BLaER1 treated with 17β-estradiol and CSF1 and Interleukin-3, amounts not matched to agents 10 nM and 100 nM (cell line): ENCODE measurements at regions not wholly inside any gene's neighbourhood (a gene's known extent, or its start where the extent isn't known, plus 50 kb on each side); places are given as distances from the start of the nearest gene placed in this dataset.

Source experiments
- H3K27ac ChIP-seq, 11 experiments: shearing (Covaris generic); formaldehyde crosslinking; 2 replicates each; pipeline ENCODE4 v1.8.1; 2022
- H3K27me3 ChIP-seq, 11 experiments: shearing (Covaris generic); formaldehyde crosslinking; 2 replicates each; pipeline ENCODE4 v1.8.1; 2022
- H3K36me3 ChIP-seq, 11 experiments: shearing (Covaris generic); formaldehyde crosslinking; 2 replicates each; pipeline ENCODE4 v1.8.1; 2022
- H3K4me1 ChIP-seq, 10 experiments: shearing (Covaris generic); formaldehyde crosslinking; 2 replicates each; pipeline ENCODE4 v1.8.1; 2022
- H3K4me2 ChIP-seq, 11 experiments: shearing (Covaris generic); formaldehyde crosslinking; 2 replicates each; pipeline ENCODE4 v1.8.1; 2022
- H3K4me3 ChIP-seq, 10 experiments: shearing (Covaris generic); formaldehyde crosslinking; 2 replicates each; pipeline ENCODE4 v1.8.1; 2022
- H3K9ac ChIP-seq, 11 experiments: shearing (Covaris generic); formaldehyde crosslinking; 2 replicates each; pipeline ENCODE4 v1.8.1; 2022
- H3K9me3 ChIP-seq, 11 experiments: shearing (Covaris generic); formaldehyde crosslinking; replicated peaks in 1 of 11; 2 replicates each; pipeline ENCODE4 v1.8.1; 2022
- H4K20me1 ChIP-seq, 11 experiments: shearing (Covaris generic); formaldehyde crosslinking; 2 replicates each; pipeline ENCODE4 v1.8.1; 2022
- Cebpa-rat ChIP-seq, 11 experiments: shearing (Covaris generic); IDR thresholded peaks; 2 replicates each; pipeline ENCODE4 v1.8.1; 2022

DNA sequence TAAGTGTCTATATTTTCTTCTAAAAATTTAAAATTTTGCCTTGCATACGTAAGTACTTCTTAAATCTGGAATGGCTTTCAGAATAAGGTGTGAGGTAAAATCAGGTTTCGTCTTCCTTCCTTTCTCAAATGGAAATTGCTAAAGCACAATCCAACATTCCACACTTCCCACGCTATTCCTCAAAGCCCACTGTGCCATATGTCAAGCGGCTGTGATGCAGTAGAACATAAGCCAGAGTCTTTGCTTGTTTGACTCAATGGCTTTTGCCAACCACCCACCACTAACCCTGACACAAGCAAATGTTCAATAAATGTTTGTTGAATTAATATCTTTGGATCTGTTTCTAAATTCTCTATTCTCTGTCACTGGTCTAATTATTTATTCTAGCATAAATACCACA is 1199.7 kb upstream of the TENM3 start:
- no peaks in the 10 kb centered on the region for H3K36me3 ChIP-seq
- no peak overlapping the region for H3K4me3 ChIP-seq
- H4K20me1 ChIP-seq = no peaks in the 10 kb centered on the region
- no peaks in the 10 kb centered on the region for H3K9me3 ChIP-seq
- H3K27me3 ChIP-seq = no peaks in the 10 kb centered on the region
- no peaks in the 10 kb centered on the region for H3K4me1 ChIP-seq
- no peak overlapping the region for H3K4me2 ChIP-seq
- no peak for TF ChIP-seq Cebpa-rat (IDR thresholded peaks at IDR 0.05)
- no peak overlapping the region for H3K27ac ChIP-seq
- no peak overlapping the region for H3K9ac ChIP-seq

GRCh38 chr4:181046809-181047208 is 1196.4 kb upstream of the TENM3 start:
- Histone ChIP-seq H3K4me2 (no peak overlapping the region), H3K9ac (no peak overlapping the region), H3K4me1 (no peaks in the 10 kb centered on the region), H4K20me1 (no peaks in the 10 kb centered on the region), H3K4me3 (no peak overlapping the region), H3K36me3 (no peaks in the 10 kb centered on the region), H3K27me3 (no peaks in the 10 kb centered on the region), H3K27ac (no peak overlapping the region), H3K9me3 (no peaks in the 10 kb centered on the region)
- TF ChIP-seq Cebpa-rat (IDR thresholded peaks at IDR 0.05) = no peak

DNA sequence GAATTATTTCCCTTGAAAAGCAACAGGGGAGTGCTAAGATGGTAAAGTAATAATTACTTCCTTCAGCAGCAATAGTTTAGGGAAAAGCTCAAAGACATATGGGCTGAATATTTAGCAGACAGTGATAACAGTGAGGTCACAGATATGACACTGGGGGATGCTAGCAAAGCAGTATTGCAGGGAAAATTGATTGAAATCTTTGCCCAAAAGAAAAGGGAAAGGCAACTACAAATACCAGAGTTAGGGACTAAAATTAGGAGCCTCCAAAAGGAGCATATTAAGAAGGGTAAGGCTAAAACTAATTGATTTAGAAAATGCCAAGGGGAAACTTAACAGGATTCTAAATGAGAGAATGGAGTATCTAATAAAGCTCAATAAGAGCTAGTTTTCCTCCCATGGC is 1191.3 kb upstream of the TENM3 start:
- Histone ChIP-seq H3K4me2 (no peak overlapping the region), H3K27me3 (no peaks in the 10 kb centered on the region), H3K36me3 (no peaks in the 10 kb centered on the region), H3K27ac (no peak overlapping the region), H3K9me3 (no peaks in the 10 kb centered on the region), H3K4me1 (no peaks in the 10 kb centered on the region), H4K20me1 (no peaks in the 10 kb centered on the region), H3K4me3 (no peak overlapping the region), H3K9ac (no peak overlapping the region)
- no peak for TF ChIP-seq Cebpa-rat (IDR thresholded peaks at IDR 0.05)

DNA sequence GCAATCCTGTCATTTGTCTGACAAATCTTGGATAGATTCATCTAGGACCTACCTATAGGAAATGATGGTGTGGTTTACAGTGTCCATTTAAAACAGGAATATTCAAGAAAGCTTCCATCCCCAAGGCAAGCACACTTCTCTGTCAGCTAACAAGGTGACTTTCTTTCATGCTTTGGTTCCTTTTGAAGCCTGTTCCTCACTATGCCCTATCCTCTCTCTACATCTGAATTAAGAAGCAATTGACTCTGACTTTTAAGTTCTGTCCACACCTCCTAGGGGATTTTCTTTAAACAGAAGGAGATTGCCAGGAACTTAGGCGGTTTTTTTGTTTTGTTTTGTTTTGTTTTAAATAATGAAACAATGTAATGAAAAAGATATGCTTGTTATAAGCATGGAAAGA is 1181.4 kb upstream of the TENM3 start:
- TF ChIP-seq Cebpa-rat (IDR thresholded peaks at IDR 0.05) = no peak
- no peaks in the 10 kb centered on the region for H3K4me1 ChIP-seq
- H4K20me1 ChIP-seq = no peaks in the 10 kb centered on the region
- H3K4me3 ChIP-seq = no peak overlapping the region
- no peak overlapping the region for H3K27ac ChIP-seq
- H3K27me3 ChIP-seq = no peaks in the 10 kb centered on the region
- H3K4me2 ChIP-seq = no peak overlapping the region
- no peaks in the 10 kb centered on the region for H3K36me3 ChIP-seq
- no peaks in the 10 kb centered on the region for H3K9me3 ChIP-seq
- no peak overlapping the region for H3K9ac ChIP-seq

DNA sequence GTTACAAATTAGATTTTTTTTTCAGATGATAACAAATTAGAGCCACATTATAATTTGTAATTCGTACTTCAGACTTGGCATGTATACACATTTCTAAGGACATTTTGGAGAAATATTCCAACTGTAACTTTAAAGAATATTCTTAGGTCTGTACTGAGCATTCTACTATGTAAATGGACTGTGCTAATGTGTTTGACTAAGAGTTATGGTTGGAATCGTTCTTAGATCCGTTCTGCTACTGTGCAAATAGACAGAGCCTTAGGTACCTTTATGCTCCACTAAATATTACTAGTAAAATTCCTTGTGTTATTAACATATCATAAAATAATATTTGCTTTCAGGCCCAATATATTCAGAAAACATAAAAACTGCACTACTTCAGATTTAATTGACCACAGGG is 1180.0 kb upstream of the TENM3 start:
- no peak overlapping the region for H3K4me3 ChIP-seq
- TF ChIP-seq Cebpa-rat (IDR thresholded peaks at IDR 0.05) = no peak
- H3K4me1 ChIP-seq = no peaks in the 10 kb centered on the region
- H3K9me3 ChIP-seq = no peaks in the 10 kb centered on the region
- H4K20me1 ChIP-seq = no peaks in the 10 kb centered on the region
- H3K36me3 ChIP-seq = no peaks in the 10 kb centered on the region
- no peak overlapping the region for H3K27ac ChIP-seq
- H3K9ac ChIP-seq = no peak overlapping the region
- no peaks in the 10 kb centered on the region for H3K27me3 ChIP-seq
- no peak overlapping the region for H3K4me2 ChIP-seq

DNA sequence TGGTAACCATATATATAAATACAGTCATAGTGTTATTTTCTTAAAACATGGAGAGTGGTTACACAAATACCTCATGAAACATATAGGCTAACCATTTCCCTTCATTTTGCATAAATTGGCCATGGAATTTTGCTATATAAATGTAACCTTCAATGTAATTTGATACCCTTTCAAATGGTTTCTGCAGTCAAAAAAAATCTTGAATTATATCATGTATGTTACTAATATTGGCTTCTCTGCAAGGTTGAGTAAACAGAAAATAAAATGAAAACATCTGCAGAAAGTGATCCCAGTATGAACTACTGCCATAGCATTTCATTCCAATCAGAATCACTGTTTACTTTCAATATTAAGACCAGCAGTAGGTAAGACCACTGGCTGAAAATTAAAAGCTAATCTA is 1165.9 kb upstream of the TENM3 start:
- Histone ChIP-seq H3K27me3 (no peaks in the 10 kb centered on the region), H3K27ac (no peak overlapping the region), H3K4me2 (no peak overlapping the region), H3K9ac (no peak overlapping the region), H4K20me1 (no peaks in the 10 kb centered on the region), H3K4me1 (no peaks in the 10 kb centered on the region), H3K36me3 (no peaks in the 10 kb centered on the region), H3K4me3 (no peak overlapping the region), H3K9me3 (peaks cover 0 to 9% (median 5%) of the 10 kb centered on the region in 11 experiments; a peak in 5 of 22 replicates)
- TF ChIP-seq Cebpa-rat (IDR thresholded peaks at IDR 0.05) = no peak

DNA sequence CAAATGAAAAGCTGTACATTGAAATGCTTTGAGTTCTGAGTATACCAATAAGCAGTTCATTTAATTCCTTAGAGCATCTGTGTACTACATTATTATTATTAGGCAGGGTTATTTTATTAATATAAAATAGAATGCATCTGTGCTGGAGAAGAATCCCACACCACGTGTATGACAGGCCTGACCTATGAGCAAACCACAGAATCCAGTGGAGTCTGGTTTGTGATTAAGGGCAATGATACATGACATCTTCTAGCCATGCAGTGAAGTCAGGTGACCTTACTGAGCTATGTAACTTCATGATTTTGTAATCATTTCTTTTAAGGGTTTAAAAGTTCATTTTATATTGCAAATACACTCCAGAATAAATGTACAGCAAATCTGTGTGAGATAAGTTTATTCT is 1165.0 kb upstream of the TENM3 start:
- H3K4me1 ChIP-seq = no peaks in the 10 kb centered on the region
- H3K36me3 ChIP-seq = no peaks in the 10 kb centered on the region
- H3K4me2 ChIP-seq = no peak overlapping the region
- H4K20me1 ChIP-seq = no peaks in the 10 kb centered on the region
- no peaks in the 10 kb centered on the region for H3K27me3 ChIP-seq
- TF ChIP-seq Cebpa-rat (IDR thresholded peaks at IDR 0.05) = no peak
- H3K9ac ChIP-seq = no peak overlapping the region
- no peak overlapping the region for H3K4me3 ChIP-seq
- H3K9me3 ChIP-seq = peaks cover 0 to 9% (median 5%) of the 10 kb centered on the region in 11 experiments; a peak in 5 of 22 replicates
- no peak overlapping the region for H3K27ac ChIP-seq

DNA sequence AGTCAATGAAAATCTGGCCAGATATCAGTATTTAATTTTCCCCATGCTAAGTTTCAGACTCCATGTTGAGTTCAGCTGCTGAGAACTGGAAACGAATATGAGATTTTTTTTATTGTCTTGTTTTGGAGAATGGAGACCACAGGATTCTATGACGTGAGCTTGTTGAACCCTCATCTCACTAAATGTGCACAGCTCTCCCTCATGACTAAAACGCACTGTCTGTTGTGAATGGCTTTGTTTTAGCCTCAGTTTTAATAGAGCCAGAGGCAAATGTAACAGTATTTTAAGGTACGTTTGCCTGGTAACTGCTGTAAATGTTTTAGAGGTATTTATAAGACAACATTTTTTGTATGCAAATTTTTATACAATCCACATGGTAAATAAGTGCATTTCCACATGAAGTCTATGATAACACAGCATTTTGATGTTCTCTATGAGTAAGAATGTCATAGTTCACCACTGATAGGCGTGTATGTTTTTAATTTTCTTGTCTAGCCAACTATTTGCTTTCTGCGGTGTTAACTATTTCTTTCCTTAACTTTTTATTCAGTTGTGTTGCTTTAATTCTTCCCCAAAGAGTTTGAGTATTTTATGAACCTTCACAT is 1159.3 kb upstream of the TENM3 start:
- H3K9ac ChIP-seq = no peak overlapping the region

GRCh38 chr4:181085557-181085956 is 1157.6 kb upstream of the TENM3 start:
- no peak overlapping the region for H3K4me2 ChIP-seq
- no peak overlapping the region for H3K27ac ChIP-seq
- no peaks in the 10 kb centered on the region for H3K9me3 ChIP-seq
- no peak for TF ChIP-seq Cebpa-rat (IDR thresholded peaks at IDR 0.05)
- no peaks in the 10 kb centered on the region for H3K4me1 ChIP-seq
- H3K27me3 ChIP-seq = no peaks in the 10 kb centered on the region
- H3K9ac ChIP-seq = no peak overlapping the region
- no peak overlapping the region for H3K4me3 ChIP-seq
- no peaks in the 10 kb centered on the region for H3K36me3 ChIP-seq
- no peaks in the 10 kb centered on the region for H4K20me1 ChIP-seq

More for the DNA sequence above, 1159.3 kb upstream of the TENM3 start:
- Histone ChIP-seq H3K4me2 (no peak overlapping the region), H3K36me3 (no peaks in the 10 kb centered on the region), H3K9me3 (no peaks in the 10 kb centered on the region), H3K4me3 (no peak overlapping the region), H3K27ac (no peak overlapping the region), H3K4me1 (no peaks in the 10 kb centered on the region), H3K27me3 (no peaks in the 10 kb centered on the region), H4K20me1 (no peaks in the 10 kb centered on the region)
- TF ChIP-seq Cebpa-rat (IDR thresholded peaks at IDR 0.05) = no peak

DNA sequence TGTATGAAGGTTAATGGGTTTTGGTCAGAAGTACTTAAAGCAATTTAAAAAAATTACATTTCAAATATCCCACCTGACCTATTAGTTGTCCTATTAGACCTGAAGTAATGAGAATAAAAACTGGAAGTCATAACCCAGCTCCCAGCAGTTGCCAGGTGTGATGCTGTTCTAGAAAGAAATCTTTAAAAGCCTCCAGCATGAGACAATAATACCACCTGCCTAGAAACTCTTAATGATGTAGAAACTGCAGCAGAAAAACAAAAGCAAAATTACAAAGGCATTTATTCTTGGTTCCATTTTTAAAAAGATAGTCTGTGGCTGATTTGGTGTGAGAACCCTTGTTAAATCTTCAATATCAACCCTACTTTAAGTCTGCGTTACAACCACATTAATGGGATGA is 1137.7 kb upstream of the TENM3 start:
- H4K20me1 ChIP-seq = no peaks in the 10 kb centered on the region
- H3K27ac ChIP-seq = no peak overlapping the region
- no peaks in the 10 kb centered on the region for H3K4me1 ChIP-seq
- H3K36me3 ChIP-seq = no peaks in the 10 kb centered on the region
- no peak overlapping the region for H3K4me3 ChIP-seq
- no peak overlapping the region for H3K4me2 ChIP-seq
- no peaks in the 10 kb centered on the region for H3K9me3 ChIP-seq
- no peaks in the 10 kb centered on the region for H3K27me3 ChIP-seq
- no peak for TF ChIP-seq Cebpa-rat (IDR thresholded peaks at IDR 0.05)
- H3K9ac ChIP-seq = no peak overlapping the region
